HK-2 (cell line): ENCODE measurements at regions not wholly inside any gene's neighbourhood (a gene's known extent, or its start where the extent isn't known, plus 50 kb on each side); places are given as distances from the start of the nearest gene placed in this dataset.

Experiments used
- DNase-seq: peaks from one replicate; pipeline ENCODE4 v3.0.0-alpha.2; 2018; ENCODE audit not compliant: unreplicated experiment

- no peak for DNase-seq
Observed at GRCh38 chr4:81946996-81947395, 426.8 kb downstream of the HNRNPD start.

DNA sequence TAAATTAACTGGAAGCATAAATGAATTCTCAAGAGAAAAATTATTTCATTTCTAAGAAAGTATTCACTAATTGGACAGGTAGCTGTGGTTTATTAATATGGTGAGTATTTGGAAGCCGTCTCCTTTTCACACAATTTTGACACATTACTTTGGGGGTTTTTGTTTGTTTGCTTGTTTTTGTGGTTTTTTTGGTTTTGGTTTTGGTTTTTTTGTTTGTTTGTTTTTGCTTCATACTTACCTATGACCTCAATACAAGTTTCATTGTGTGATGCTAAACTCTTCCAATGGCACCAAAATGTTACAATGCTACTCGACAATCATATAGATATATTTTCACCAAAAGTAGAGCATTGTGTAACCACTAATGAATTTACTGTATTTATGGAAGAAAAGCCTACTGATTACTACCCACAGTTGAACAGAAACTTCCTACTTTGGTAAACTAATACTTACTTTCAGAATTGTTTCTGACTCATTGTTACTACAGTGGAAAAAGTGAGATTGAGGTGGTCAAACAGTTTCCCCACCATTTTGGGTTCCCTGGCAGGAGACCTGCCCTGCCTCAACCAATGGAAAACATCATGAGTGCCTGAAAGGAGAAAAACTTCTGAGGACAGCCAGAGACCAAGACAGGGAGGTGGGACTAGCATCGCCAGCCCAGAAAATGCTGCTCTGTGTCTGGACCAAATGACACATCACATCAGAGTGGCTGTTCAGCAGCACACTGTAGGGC is 443.1 kb downstream of the HNRNPD start:
- DNase-seq, result no peak

GRCh38 chr4:81923140-81923539 is 450.7 kb downstream of the HNRNPD start:
- DNase-seq, result no peak

- no peak for DNase-seq
Observed at GRCh38 chr4:81922313-81922712, 450.6 kb upstream of the RASGEF1B start.

- DNase-seq, result no peak
Observed at GRCh38 chr4:81921751-81922159, 450.0 kb upstream of the RASGEF1B start.

GRCh38 chr4:81919810-81920209 is 448.1 kb upstream of the RASGEF1B start:
- peak; percentile 16 for DNase-seq

DNA sequence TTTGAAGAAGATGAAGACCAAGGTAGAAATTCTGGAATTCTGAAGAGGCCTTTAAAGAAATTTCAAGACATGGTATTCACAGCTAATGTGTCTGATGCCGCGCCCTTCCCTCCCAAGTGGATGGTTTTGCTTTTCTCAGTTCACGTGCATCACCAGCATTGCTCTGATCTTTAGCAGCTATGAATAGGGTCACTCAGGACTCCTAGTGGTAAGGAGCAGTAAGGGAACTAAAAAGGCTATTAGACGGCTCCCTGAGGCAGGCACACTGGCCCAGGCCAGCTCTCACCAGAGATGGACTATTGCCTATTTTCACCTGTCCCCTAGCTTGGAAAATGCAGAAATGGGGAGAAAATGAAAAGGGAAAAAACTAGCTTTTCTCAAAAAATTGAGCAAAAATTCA is 447.5 kb upstream of the RASGEF1B start:
- DNase-seq, result peak; percentile 13

DNA sequence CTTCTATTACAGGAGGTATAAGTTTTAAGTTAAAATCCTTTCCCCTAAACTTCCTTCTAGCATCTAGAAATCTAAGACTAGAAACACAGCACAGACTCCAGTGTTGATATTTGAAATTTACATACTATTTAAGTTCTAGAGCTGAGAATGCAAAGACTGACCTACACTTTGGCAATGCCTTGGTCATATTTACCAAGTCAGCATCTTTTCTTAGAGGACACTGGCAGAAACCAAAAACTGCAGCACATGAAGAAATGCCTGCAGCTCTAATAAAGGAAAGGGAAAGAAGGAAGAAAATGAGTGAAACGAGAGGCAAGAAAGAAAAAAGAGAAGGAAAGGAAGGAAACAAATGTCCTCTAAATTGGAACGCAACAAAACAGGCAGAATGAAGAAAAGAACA is 443.7 kb upstream of the RASGEF1B start:
- DNase-seq, result no peak

GRCh38 chr4:81914623-81915022 is 442.9 kb upstream of the RASGEF1B start:
- DNase-seq, result no peak

DNA sequence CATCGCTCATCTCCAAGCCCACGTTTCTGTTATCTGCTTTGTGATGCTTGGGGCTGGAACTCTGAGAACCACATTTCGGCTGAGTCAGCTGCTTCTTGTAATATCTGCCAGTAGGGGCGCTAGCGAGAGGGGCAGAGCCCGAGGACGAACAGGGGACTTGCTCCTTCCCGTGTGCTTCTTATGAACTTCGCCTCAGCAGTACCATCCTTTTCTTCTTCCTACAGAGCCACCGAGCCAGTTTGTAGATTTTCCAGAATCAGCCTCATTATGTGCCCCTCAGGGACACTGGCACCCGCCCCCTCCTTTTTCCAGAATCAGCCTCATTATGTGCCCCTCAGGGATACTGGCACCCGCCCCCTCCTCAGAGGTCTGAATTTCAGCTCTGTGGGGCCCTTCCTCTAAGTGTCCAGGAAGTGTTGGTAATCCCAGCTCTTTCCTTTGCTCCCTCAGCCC is 441.7 kb upstream of the RASGEF1B start:
- no peak for DNase-seq

GRCh38 chr4:81912376-81913030 is 440.8 kb upstream of the RASGEF1B start:
- DNase-seq, result no peak

GRCh38 chr4:81906905-81907304 is 435.2 kb upstream of the RASGEF1B start:
- no peak for DNase-seq

DNA sequence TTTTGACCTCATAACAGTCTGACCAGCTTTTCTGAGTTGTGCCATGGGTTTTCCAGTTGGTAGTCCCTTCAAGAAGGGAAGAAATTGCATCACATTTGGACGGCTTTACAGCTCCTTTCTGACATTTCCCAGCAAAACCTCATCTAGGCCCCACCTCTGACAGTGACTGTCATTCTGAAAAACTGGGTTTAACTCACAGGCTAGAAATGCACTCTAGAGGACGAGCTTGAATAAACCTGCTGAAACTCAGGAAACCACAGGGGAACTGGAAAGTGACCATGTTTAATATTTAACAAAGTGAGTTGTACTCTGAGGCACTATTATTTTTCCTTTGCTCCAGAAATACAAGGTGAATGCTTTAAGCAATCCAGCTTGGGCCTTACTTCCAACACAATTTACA is 434.3 kb upstream of the RASGEF1B start:
- DNase-seq, result peak; percentile 54

GRCh38 chr4:81904121-81904520 is 432.4 kb upstream of the RASGEF1B start:
- DNase-seq, result peak; percentile 10

GRCh38 chr4:81903212-81903611 is 431.5 kb upstream of the RASGEF1B start:
- no peak for DNase-seq

DNA sequence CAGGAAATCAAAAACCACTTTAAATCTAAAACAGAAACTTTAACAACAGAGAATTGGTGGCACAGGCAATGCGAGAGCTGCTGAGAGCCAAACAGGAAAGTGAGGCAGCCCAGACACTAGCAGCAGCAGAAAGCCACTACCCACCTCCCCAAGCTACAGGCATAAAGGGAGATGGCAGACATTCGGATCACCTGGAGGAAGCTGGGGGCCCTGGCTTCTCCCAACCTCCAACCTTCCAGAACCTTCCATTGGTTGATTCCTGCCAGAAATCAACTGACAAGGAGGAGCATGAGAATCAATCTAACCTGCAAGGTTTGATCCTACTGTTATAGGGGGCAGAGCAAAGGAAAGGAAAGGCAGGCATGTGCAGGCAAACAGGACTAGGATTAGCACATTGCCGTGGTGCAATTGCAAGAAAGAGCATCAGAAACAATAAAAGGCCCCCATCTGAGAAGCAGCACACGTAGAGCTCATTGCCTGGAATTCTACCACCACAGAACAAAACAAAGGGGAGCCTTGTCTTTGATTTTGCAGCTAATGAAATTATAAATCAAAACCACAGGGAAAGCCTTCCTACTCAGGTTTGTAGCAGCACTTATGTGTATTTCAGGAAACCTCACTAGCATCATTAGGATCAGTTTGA is 427.3 kb upstream of the RASGEF1B start:
- DNase-seq, result no peak

GRCh38 chr4:81896936-81897335 is 425.2 kb upstream of the RASGEF1B start:
- DNase-seq, result no peak

DNA sequence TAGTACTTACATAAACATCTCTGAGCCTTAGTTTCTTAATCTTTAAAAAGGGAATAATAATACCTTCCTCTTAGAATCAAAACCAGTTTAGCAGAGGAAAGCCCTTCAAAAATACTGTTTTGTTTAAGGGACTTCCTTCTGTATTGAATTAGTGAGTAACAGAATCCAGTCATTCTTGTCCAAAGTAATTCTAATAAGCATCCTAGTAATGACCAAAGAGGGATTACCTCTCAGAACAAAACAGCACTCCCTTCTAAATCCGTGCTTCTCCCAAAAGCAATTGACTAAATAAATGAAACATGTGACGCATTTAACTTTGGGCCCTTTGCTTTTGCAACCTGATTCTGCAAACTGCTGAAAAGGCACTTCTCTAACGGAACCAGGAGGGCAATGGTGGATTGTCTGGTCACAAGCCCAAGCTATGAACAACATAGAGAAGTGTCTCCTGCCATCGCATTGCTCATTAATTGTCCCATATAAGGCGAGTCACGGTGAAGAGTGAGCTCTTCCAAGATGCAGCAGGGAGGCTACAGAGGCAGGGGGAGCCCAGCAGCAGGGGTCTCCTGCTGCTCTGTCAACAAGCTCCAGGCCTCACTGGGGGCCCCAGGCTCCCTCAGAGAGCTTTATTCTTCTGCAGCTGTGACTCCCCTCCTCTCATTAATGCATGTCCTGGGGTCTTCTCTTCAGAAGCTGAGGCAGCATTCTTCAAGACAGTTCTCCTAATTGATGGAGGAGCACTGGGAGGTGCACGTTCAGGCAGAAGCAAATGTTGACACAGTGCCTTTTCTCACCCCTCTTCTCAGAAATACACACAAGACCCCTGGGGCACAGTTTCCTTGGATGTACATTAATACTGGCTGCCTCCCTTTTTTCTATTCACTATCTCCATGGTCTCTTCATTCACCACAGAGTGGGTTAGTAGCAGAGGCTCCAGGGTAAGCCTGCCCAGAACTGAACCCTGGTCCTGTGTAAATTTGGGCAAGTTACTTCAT is 419.6 kb upstream of the RASGEF1B start:
- DNase-seq, result no peak

- no peak for DNase-seq
Observed at GRCh38 chr4:81884986-81885385, 413.3 kb upstream of the RASGEF1B start.

GRCh38 chr4:81883530-81884450 is 412.1 kb upstream of the RASGEF1B start:
- DNase-seq, result no peak

DNA sequence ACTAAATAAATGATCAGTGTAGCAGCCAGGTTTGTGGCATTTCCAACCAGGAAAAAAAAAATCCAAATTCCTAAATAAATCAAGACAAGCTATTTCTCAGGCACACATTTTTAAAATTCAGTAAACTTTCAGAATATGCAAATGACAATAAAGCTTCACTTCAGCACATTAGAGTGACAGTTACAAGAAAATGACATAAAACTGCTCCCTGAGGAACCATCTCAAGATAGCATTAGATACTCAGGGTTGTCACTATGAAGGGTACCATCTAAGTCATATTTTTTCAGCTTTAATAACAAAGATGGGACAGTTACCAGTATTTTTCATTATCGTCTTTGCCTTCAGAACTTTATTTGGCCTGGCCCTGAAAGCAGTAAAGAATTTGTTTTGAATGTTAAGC is 411.3 kb upstream of the RASGEF1B start:
- no peak for DNase-seq
